Chondrocyte (in vitro differentiated cells): ENCODE measurements at regions not wholly inside any gene's neighbourhood (a gene's known extent, or its start where the extent isn't known, plus 50 kb on each side); places are given as distances from the start of the nearest gene placed in this dataset.

Experiments used
- DNase-seq: peaks from one replicate; pipeline ENCODE4 v3.0.0; 2021; ENCODE audit warnings: mixed read lengths, low spot score
- H3K27ac Mint-ChIP-seq: one replicate; pipeline ENCODE4 v1.8.0; 2021; ENCODE audit warnings: mild to moderate bottlenecking, moderate library complexity, mixed read lengths; ENCODE audit not compliant: unreplicated experiment
- H3K27me3 Mint-ChIP-seq: 2 replicates; pipeline ENCODE4 v1.8.0; 2021; ENCODE audit warnings: low read depth, mixed read lengths
- H3K36me3 Mint-ChIP-seq: 2 replicates; pipeline ENCODE4 v1.8.0; 2021; ENCODE audit warnings: low read depth, mixed read lengths
- H3K4me1 Mint-ChIP-seq: 2 replicates; pipeline ENCODE4 v1.8.0; 2021; ENCODE audit warnings: low read depth, mild to moderate bottlenecking, mixed read lengths
- H3K4me3 Mint-ChIP-seq: one replicate; pipeline ENCODE4 v1.8.0; 2021; ENCODE audit warnings: mild to moderate bottlenecking, moderate library complexity, mixed read lengths; ENCODE audit not compliant: unreplicated experiment
- H3K9me3 Mint-ChIP-seq: 2 replicates; pipeline ENCODE4 v1.8.0; 2021; ENCODE audit warnings: low read depth, mixed read lengths
- CTCF ChIP-seq: fragments of 200-600 bp; sonication (generic); IDR thresholded peaks from 2 replicates; pipeline ENCODE4 v1.5.0; 2021; ENCODE audit warnings: antibody characterized with exemption, mild to moderate bottlenecking, moderate library complexity

DNA sequence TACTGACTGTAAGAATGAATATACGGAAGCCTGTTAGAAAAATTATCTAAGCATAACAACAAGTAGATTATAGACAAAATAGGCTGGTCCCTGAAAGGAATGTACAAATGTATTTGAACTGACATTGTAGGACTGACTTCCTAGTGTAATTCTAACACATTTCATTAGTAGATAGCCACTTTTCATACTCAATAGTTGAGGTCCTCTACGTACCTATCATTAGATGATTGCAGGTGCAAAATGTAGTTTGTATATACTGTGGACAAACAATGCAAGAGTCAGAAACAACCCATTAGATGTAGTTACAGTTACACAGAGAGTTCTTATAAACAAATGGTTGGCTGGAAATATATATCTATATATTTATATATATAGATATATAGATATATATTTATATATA lies 402.3 kb upstream of the SLITRK6 start:
- Mint-ChIP-seq H3K27me3 (no peaks in the 10 kb centered on the region), H3K36me3 (no peaks in the 10 kb centered on the region), H3K9me3 (no peaks in the 10 kb centered on the region), H3K4me3 (no peak overlapping the region), H3K27ac (no peak overlapping the region), H3K4me1 (no peaks in the 10 kb centered on the region)
- no peak for TF ChIP-seq CTCF
- DNase-seq = no peak

DNA sequence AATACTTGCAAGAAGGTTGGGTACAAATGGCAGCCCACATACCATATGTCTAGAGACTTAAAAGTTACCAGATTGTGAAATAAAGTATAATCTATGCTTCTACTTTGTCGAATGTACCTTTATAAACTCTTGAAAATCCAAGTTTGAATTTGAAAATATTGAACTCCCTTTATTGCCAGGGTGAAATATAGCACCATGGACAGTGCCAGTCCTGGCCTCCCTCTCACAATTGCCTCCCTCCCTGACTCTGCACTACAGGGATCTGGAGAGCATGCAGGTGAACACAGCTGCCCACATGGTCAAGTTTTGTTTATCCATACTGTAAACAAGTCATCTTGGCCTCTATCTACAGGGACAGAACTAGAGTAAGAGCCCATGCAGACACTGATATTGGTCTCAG lies 394.1 kb upstream of the SLITRK6 start:
- H3K27ac Mint-ChIP-seq = no peak overlapping the region
- no peak overlapping the region for H3K4me3 Mint-ChIP-seq
- no peak for TF ChIP-seq CTCF
- H3K27me3 Mint-ChIP-seq = no peaks in the 10 kb centered on the region
- no peak for DNase-seq
- H3K4me1 Mint-ChIP-seq = no peaks in the 10 kb centered on the region
- no peaks in the 10 kb centered on the region for H3K9me3 Mint-ChIP-seq
- H3K36me3 Mint-ChIP-seq = no peaks in the 10 kb centered on the region

GRCh38 chr13:86188170-86188569 lies 389.0 kb upstream of the SLITRK6 start:
- H3K4me3 Mint-ChIP-seq = no peak overlapping the region
- H3K9me3 Mint-ChIP-seq = no peaks in the 10 kb centered on the region
- no peak for DNase-seq
- TF ChIP-seq CTCF = no peak
- H3K27me3 Mint-ChIP-seq = no peaks in the 10 kb centered on the region
- no peaks in the 10 kb centered on the region for H3K4me1 Mint-ChIP-seq
- no peaks in the 10 kb centered on the region for H3K36me3 Mint-ChIP-seq
- no peak overlapping the region for H3K27ac Mint-ChIP-seq

DNA sequence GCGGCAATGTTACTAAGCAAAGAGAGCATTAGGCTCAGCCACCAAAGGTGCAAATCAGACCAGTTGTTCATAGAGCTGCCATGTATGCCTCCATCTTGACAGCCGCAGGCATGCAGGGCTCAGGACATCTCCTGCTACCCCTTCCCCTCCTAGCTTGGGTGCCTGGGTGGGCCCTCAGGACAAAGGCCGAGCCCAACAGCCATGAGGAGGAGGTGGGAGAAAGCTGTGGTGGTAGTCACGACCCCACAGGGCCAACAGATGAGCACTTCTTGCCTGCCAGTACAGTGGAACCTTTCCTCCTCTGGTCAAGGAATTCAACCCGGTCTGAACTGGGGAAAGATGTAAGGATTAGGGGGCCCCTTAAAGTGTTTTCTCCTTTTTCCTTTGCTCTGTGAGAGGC lies 386.4 kb upstream of the SLITRK6 start:
- H3K4me1 Mint-ChIP-seq = no peaks in the 10 kb centered on the region
- DNase-seq = no peak
- no peak for TF ChIP-seq CTCF
- peaks cover 3% of the 10 kb centered on the region for H3K9me3 Mint-ChIP-seq
- no peak overlapping the region for H3K4me3 Mint-ChIP-seq
- H3K27ac Mint-ChIP-seq = no peak overlapping the region
- no peaks in the 10 kb centered on the region for H3K36me3 Mint-ChIP-seq
- no peaks in the 10 kb centered on the region for H3K27me3 Mint-ChIP-seq

GRCh38 chr13:86185107-86185506 lies 385.9 kb upstream of the SLITRK6 start:
- Mint-ChIP-seq H3K9me3 (peaks cover 3% of the 10 kb centered on the region), H3K27ac (no peak overlapping the region), H3K4me1 (no peaks in the 10 kb centered on the region), H3K27me3 (no peaks in the 10 kb centered on the region), H3K36me3 (no peaks in the 10 kb centered on the region), H3K4me3 (no peak overlapping the region)
- DNase-seq = no peak
- TF ChIP-seq CTCF = no peak
